Smooth muscle cell (in vitro differentiated cells): ENCODE measurements at regions not wholly inside any gene's neighbourhood (a gene's known extent, or its start where the extent isn't known, plus 50 kb on each side); places are given as distances from the start of the nearest gene placed in this dataset.

Source experiments
- DNase-seq: peaks from one replicate; lab custom pipeline; 2025; ENCODE audit not compliant: unreplicated experiment; lab: John Stamatoyannopoulos, UW
- H2AFZ ChIP-seq: fragments of 200-600 bp; sonication (generic); 2 replicates; pipeline ENCODE4 v1.6.0; 2016; ENCODE audit warnings: antibody characterized with exemption, low read depth, mild to moderate bottlenecking
- H3F3A ChIP-seq: fragments of 200-600 bp; sonication (generic); 2 replicates; pipeline ENCODE4 v1.6.0; 2017; ENCODE audit warnings: antibody characterized with exemption, low read depth
- H3K27ac ChIP-seq: fragments of 200-600 bp; sonication (generic); 2 replicates; pipeline ENCODE4 v1.5.1; 2016; ENCODE audit warnings: low read depth, mild to moderate bottlenecking
- H3K27me3 ChIP-seq: fragments of 200-600 bp; sonication (generic); 2 replicates; pipeline ENCODE4 v1.6.1; 2016; ENCODE audit warnings: low read depth, mild to moderate bottlenecking
- H3K36me3 ChIP-seq: fragments of 200-600 bp; sonication (generic); 2 replicates; pipeline ENCODE4 v1.5.1; 2016; ENCODE audit warnings: low read depth
- H3K4me1 ChIP-seq: fragments of 200-600 bp; sonication (generic); 2 replicates; pipeline ENCODE4 v1.5.1; 2016; ENCODE audit warnings: low read depth
- H3K4me2 ChIP-seq: fragments of 200-600 bp; sonication (generic); 2 replicates; pipeline ENCODE4 v1.6.0; 2016; ENCODE audit warnings: mild to moderate bottlenecking
- H3K4me3 ChIP-seq: fragments of 200-600 bp; sonication (generic); 2 replicates; pipeline ENCODE4 v1.5.1; 2016; ENCODE audit warnings: mild to moderate bottlenecking
- H3K79me2 ChIP-seq: fragments of 200-600 bp; sonication (generic); 2 replicates; pipeline ENCODE4 v1.6.0; 2016; ENCODE audit warnings: low read depth, mild to moderate bottlenecking
- H3K9ac ChIP-seq: fragments of 200-600 bp; sonication (generic); 2 replicates; pipeline ENCODE4 v1.6.0; 2016; ENCODE audit warnings: low read depth
- H3K9me3 ChIP-seq: fragments of 200-600 bp; sonication (generic); replicated peaks from 2 replicates; pipeline ENCODE4 v1.5.1; 2016; ENCODE audit warnings: low read depth
- H4K20me1 ChIP-seq: fragments of 200-600 bp; sonication (generic); 2 replicates; pipeline ENCODE4 v1.6.0; 2016; ENCODE audit warnings: low read depth
- CTCF ChIP-seq: fragments of 200-600 bp; sonication (generic); IDR thresholded peaks from 2 replicates; pipeline ENCODE4 v1.5.1; 2017; ENCODE audit warnings: borderline replicate concordance, mild to moderate bottlenecking, antibody characterized with exemption; ENCODE audit not compliant: insufficient read depth, poor library complexity, severe bottlenecking
- WGBS: methylation state at CpG from one replicate; pipeline ENCODE4 v1.1.7; 2016; ENCODE audit warnings: low lambda C conversion rate; 5-methylcytosine and 5-hydroxymethylcytosine counted together

GRCh38 chr10:78300526-78300925 lies 266.9 kb downstream of the RPS24 start:
- no peaks in the 10 kb centered on the region for H4K20me1 ChIP-seq
- no peaks in the 10 kb centered on the region for H3K79me2 ChIP-seq
- 97% methylated on average over 2 of the region's 2 CpGs for WGBS
- no peak for DNase-seq
- no peak overlapping the region for H2AFZ ChIP-seq
- TF ChIP-seq CTCF, result no peak
- H3K4me1 ChIP-seq, result peaks cover 5% of the 10 kb centered on the region
- H3F3A ChIP-seq, result no peaks in the 10 kb centered on the region
- H3K4me2 ChIP-seq, result no peak overlapping the region
- no peak overlapping the region for H3K4me3 ChIP-seq
- no peaks in the 10 kb centered on the region for H3K36me3 ChIP-seq
- H3K27ac ChIP-seq, result no peak overlapping the region
- no peaks in the 10 kb centered on the region for H3K27me3 ChIP-seq
- H3K9ac ChIP-seq, result no peak overlapping the region
- H3K9me3 ChIP-seq, result no peaks in the 10 kb centered on the region

- Histone ChIP-seq H3K36me3 (no peaks in the 10 kb centered on the region), H4K20me1 (no peaks in the 10 kb centered on the region), H3K4me3 (no peak overlapping the region), H3K27me3 (no peaks in the 10 kb centered on the region), H3K79me2 (no peaks in the 10 kb centered on the region), H3K9ac (no peak overlapping the region), H3K4me1 (no peaks in the 10 kb centered on the region), H3K27ac (no peak overlapping the region), H3F3A (no peaks in the 10 kb centered on the region), H3K9me3 (no peaks in the 10 kb centered on the region), H3K4me2 (no peak overlapping the region), H2AFZ (no peak overlapping the region)
- DNase-seq, result no peak
- no peak for TF ChIP-seq CTCF
- WGBS, result 71% methylated on average over 10 of the region's 10 CpGs
These were observed 267.8 kb downstream of the RPS24 start for GRCh38 chr10:78301481-78301880.

- no peak for DNase-seq
- peak overlapping the region; percentile 89 for H3K4me2 ChIP-seq
- no peak for TF ChIP-seq CTCF
- no peaks in the 10 kb centered on the region for H3K79me2 ChIP-seq
- WGBS, result 70% methylated on average over 11 of the region's 11 CpGs
- no peaks in the 10 kb centered on the region for H3K27me3 ChIP-seq
- no peaks in the 10 kb centered on the region for H3K4me1 ChIP-seq
- no peak overlapping the region for H3K9ac ChIP-seq
- H3K36me3 ChIP-seq, result no peaks in the 10 kb centered on the region
- no peaks in the 10 kb centered on the region for H3F3A ChIP-seq
- H3K4me3 ChIP-seq, result peak overlapping the region; percentile 53
- H3K27ac ChIP-seq, result no peak overlapping the region
- H2AFZ ChIP-seq, result no peak overlapping the region
- no peaks in the 10 kb centered on the region for H4K20me1 ChIP-seq
- no peaks in the 10 kb centered on the region for H3K9me3 ChIP-seq
These were observed 268.5 kb downstream of the RPS24 start for GRCh38 chr10:78301891-78302738.

GRCh38 chr10:78302739-78302988 lies 269.0 kb downstream of the RPS24 start:
- peak overlapping the region; percentile 89 for H3K4me2 ChIP-seq
- no peaks in the 10 kb centered on the region for H3F3A ChIP-seq
- H2AFZ ChIP-seq, result peak overlapping the region; percentile 66
- peak overlapping the region; percentile 71 for H3K9ac ChIP-seq
- H3K9me3 ChIP-seq, result no peaks in the 10 kb centered on the region
- no peaks in the 10 kb centered on the region for H3K4me1 ChIP-seq
- H3K4me3 ChIP-seq, result peak overlapping the region; percentile 53
- H3K79me2 ChIP-seq, result no peaks in the 10 kb centered on the region
- H3K27me3 ChIP-seq, result no peaks in the 10 kb centered on the region
- no peak for TF ChIP-seq CTCF
- H3K36me3 ChIP-seq, result no peaks in the 10 kb centered on the region
- H4K20me1 ChIP-seq, result no peaks in the 10 kb centered on the region
- WGBS, result 22% methylated on average over 3 of the region's 3 CpGs
- DNase-seq, result no peak
- H3K27ac ChIP-seq, result peak overlapping the region; percentile 45
